Glomerular visceral epithelial cell (primary cell): ENCODE measurements at regions not wholly inside any gene's neighbourhood (a gene's known extent, or its start where the extent isn't known, plus 50 kb on each side); places are given as distances from the start of the nearest gene placed in this dataset.
"Not testable (repeated sequence)": the region's sequence is repeated elsewhere in the genome, so short reads cannot be mapped to it uniquely, and the experiment has no call there.

Experiments used
- DNase-seq: peaks from one replicate; pipeline ENCODE4 v3.0.0-alpha.2; 2016; ENCODE audit errors: extremely low spot score

- no peak for DNase-seq
These were observed 346.8 kb downstream of the TRIM36 start for GRCh38 chr5:114822863-114823262.

GRCh38 chr5:114822436-114822835 lies 347.3 kb downstream of the TRIM36 start:
- DNase-seq: no peak

GRCh38 chr5:114790403-114790792 lies 379.3 kb downstream of the TRIM36 start:
- DNase-seq: no peak

GRCh38 chr5:114789773-114790402 lies 379.8 kb downstream of the TRIM36 start:
- DNase-seq: no peak

GRCh38 chr5:114782869-114783268 lies 386.8 kb downstream of the TRIM36 start:
- DNase-seq: no peak

GRCh38 chr5:114782177-114782576 lies 387.5 kb downstream of the TRIM36 start:
- no peak for DNase-seq

GRCh38 chr5:114780290-114780689 lies 389.4 kb downstream of the TRIM36 start:
- no peak for DNase-seq

GRCh38 chr5:114744406-114744805 lies 382.5 kb downstream of the KCNN2 start:
- no peak for DNase-seq

- no peak for DNase-seq
These were observed 372.4 kb downstream of the KCNN2 start for GRCh38 chr5:114734238-114734637.

GRCh38 chr5:114729986-114730385 lies 368.1 kb downstream of the KCNN2 start:
- no peak for DNase-seq

GRCh38 chr5:114727358-114727757 lies 365.5 kb downstream of the KCNN2 start:
- no peak for DNase-seq

GRCh38 chr5:114726131-114726530 lies 364.3 kb downstream of the KCNN2 start:
- no peak for DNase-seq

GRCh38 chr5:114719268-114719667 lies 357.4 kb downstream of the KCNN2 start:
- no peak for DNase-seq

- DNase-seq: no peak
These were observed 355.1 kb downstream of the KCNN2 start for GRCh38 chr5:114716955-114717354.

GRCh38 chr5:114704225-114704893 lies 342.5 kb downstream of the KCNN2 start:
- DNase-seq: not testable (repeated sequence)

- DNase-seq: no peak
These were observed 340.9 kb downstream of the KCNN2 start for GRCh38 chr5:114702731-114703130.

- no peak for DNase-seq
These were observed 340.3 kb downstream of the KCNN2 start for GRCh38 chr5:114702136-114702535.

GRCh38 chr5:114700823-114701222 lies 339.0 kb downstream of the KCNN2 start:
- no peak for DNase-seq

- no peak for DNase-seq
These were observed 333.5 kb downstream of the KCNN2 start for GRCh38 chr5:114695292-114695904.

- no peak for DNase-seq
These were observed 324.5 kb downstream of the KCNN2 start for GRCh38 chr5:114686356-114686755.

- no peak for DNase-seq
These were observed 316.9 kb downstream of the KCNN2 start for GRCh38 chr5:114678778-114679177.

- no peak for DNase-seq
These were observed 303.7 kb downstream of the KCNN2 start for GRCh38 chr5:114665551-114665950.

- DNase-seq: no peak
These were observed 298.9 kb downstream of the KCNN2 start for GRCh38 chr5:114660791-114661190.
